Nephron progenitor cell (in vitro differentiated cells): ENCODE measurements at regions not wholly inside any gene's neighbourhood (a gene's known extent, or its start where the extent isn't known, plus 50 kb on each side); places are given as distances from the start of the nearest gene placed in this dataset.
A peak's percentile ranks its signal among the peaks of the same experiment; 100 is the strongest.

ENCODE experiments used
- DNase-seq: peaks from one replicate; pipeline ENCODE4 v3.0.0; 2021
- H3K27ac Mint-ChIP-seq: 2 replicates; pipeline ENCODE4 v1.8.0; 2021; ENCODE audit warnings: mild to moderate bottlenecking, moderate library complexity, mixed read lengths
- H3K27me3 Mint-ChIP-seq: 2 replicates; pipeline ENCODE4 v1.8.0; 2021; ENCODE audit warnings: mild to moderate bottlenecking, low read depth, mixed read lengths; ENCODE audit not compliant: poor library complexity
- H3K36me3 Mint-ChIP-seq: 2 replicates; pipeline ENCODE4 v1.8.0; 2021; ENCODE audit warnings: low read depth, mixed read lengths
- H3K4me1 Mint-ChIP-seq: 2 replicates; pipeline ENCODE4 v1.8.0; 2021; ENCODE audit warnings: mixed read lengths
- H3K4me3 Mint-ChIP-seq: 2 replicates; pipeline ENCODE4 v1.8.0; 2021; ENCODE audit warnings: mild to moderate bottlenecking, moderate library complexity, mixed read lengths
- H3K9me3 Mint-ChIP-seq: 2 replicates; pipeline ENCODE4 v1.8.0; 2021; ENCODE audit warnings: mild to moderate bottlenecking, moderate library complexity, mixed read lengths
- CTCF ChIP-seq: fragments of 200-600 bp; sonication (generic); IDR thresholded peaks from 2 replicates; pipeline ENCODE4 v1.5.0; 2021; ENCODE audit warnings: antibody characterized with exemption

- no peak for DNase-seq
- H3K27me3 Mint-ChIP-seq: peaks cover 23% of the 10 kb centered on the region
- H3K4me1 Mint-ChIP-seq: peaks cover 23% of the 10 kb centered on the region
- no peaks in the 10 kb centered on the region for H3K36me3 Mint-ChIP-seq
- no peak overlapping the region for H3K27ac Mint-ChIP-seq
- H3K4me3 Mint-ChIP-seq: no peak overlapping the region
- no peaks in the 10 kb centered on the region for H3K9me3 Mint-ChIP-seq
- TF ChIP-seq CTCF: no peak
Observed at GRCh38 chr1:209101106-209101505, 482.4 kb upstream of the CAMK1G start.

GRCh38 chr1:209102120-209102519 lies 481.4 kb upstream of the CAMK1G start:
- H3K36me3 Mint-ChIP-seq: no peaks in the 10 kb centered on the region
- DNase-seq: no peak
- H3K4me1 Mint-ChIP-seq: peaks cover 33% of the 10 kb centered on the region
- peaks cover 2% of the 10 kb centered on the region for H3K9me3 Mint-ChIP-seq
- H3K4me3 Mint-ChIP-seq: no peak overlapping the region
- H3K27me3 Mint-ChIP-seq: peaks cover 23% of the 10 kb centered on the region
- no peak for TF ChIP-seq CTCF
- H3K27ac Mint-ChIP-seq: no peak overlapping the region

GRCh38 chr1:209102531-209102930 lies 481.0 kb upstream of the CAMK1G start:
- Mint-ChIP-seq H3K36me3 (peaks cover 4% of the 10 kb centered on the region), H3K27ac (no peak overlapping the region), H3K27me3 (peaks cover 23% of the 10 kb centered on the region), H3K4me3 (no peak overlapping the region), H3K9me3 (peaks cover 6% of the 10 kb centered on the region), H3K4me1 (peaks cover 37% of the 10 kb centered on the region)
- no peak for TF ChIP-seq CTCF
- DNase-seq: no peak

- H3K36me3 Mint-ChIP-seq: peaks cover 5% of the 10 kb centered on the region
- no peak for TF ChIP-seq CTCF
- no peak for DNase-seq
- peaks cover 23% of the 10 kb centered on the region for H3K27me3 Mint-ChIP-seq
- H3K27ac Mint-ChIP-seq: no peak overlapping the region
- peaks cover 41% of the 10 kb centered on the region for H3K4me1 Mint-ChIP-seq
- peaks cover 7% of the 10 kb centered on the region for H3K9me3 Mint-ChIP-seq
- no peak overlapping the region for H3K4me3 Mint-ChIP-seq
Observed at GRCh38 chr1:209103092-209103491, 480.4 kb upstream of the CAMK1G start.

GRCh38 chr1:209104646-209105045 lies 478.9 kb upstream of the CAMK1G start:
- Mint-ChIP-seq H3K36me3 (peaks cover 5% of the 10 kb centered on the region), H3K4me3 (no peak overlapping the region), H3K4me1 (peaks cover 43% of the 10 kb centered on the region), H3K27ac (no peak overlapping the region), H3K27me3 (peaks cover 23% of the 10 kb centered on the region), H3K9me3 (peaks cover 12% of the 10 kb centered on the region)
- no peak for DNase-seq
- no peak for TF ChIP-seq CTCF

GRCh38 chr1:209105701-209106100 lies 477.8 kb upstream of the CAMK1G start:
- no peak for TF ChIP-seq CTCF
- Mint-ChIP-seq H3K4me1 (peaks cover 54% of the 10 kb centered on the region), H3K27ac (peak overlapping the region; percentile 5), H3K9me3 (peaks cover 12% of the 10 kb centered on the region), H3K4me3 (no peak overlapping the region), H3K27me3 (peaks cover 20% of the 10 kb centered on the region), H3K36me3 (peaks cover 5% of the 10 kb centered on the region)
- no peak for DNase-seq
